ENCODE measurements at regions not wholly inside any gene's neighbourhood (a gene's known extent, or its start where the extent isn't known, plus 50 kb on each side); places are given as distances from the start of the nearest gene placed in this dataset.

- H3K27me3 ChIP-seq (ENCODE audit: control insufficient read depth in 2 of 2, insufficient read depth in 1 of 2, low read length in 1 of 2), result no peaks in the 10 kb centered on the region
Observed at GRCh38 chr1:238281418-238281817, 390.7 kb upstream of the ZP4 start.

GRCh38 chr1:238279694-238280380 is 389.1 kb upstream of the ZP4 start:
- Histone ChIP-seq H3K4me3 (ENCODE audit: low read length in 2 of 2) (no peak overlapping the region), H3K9me3 (ENCODE audit: control insufficient read depth in 2 of 2, insufficient read depth in 1 of 2, low read length in 1 of 2) (no peaks in the 10 kb centered on the region), H3K27ac (ENCODE audit: low read depth in 1 of 2, low read length in 1 of 2) (no peak overlapping the region), H3K4me1 (ENCODE audit: control insufficient read depth in 2 of 2, insufficient read depth in 2 of 2, low read length in 2 of 2) (no peaks in the 10 kb centered on the region), H3K36me3 (ENCODE audit: control insufficient read depth in 2 of 2, insufficient read depth in 2 of 2, low read length in 1 of 2) (no peaks in the 10 kb centered on the region), H3K27me3 (ENCODE audit: control insufficient read depth in 2 of 2, insufficient read depth in 1 of 2, low read length in 1 of 2) (no peaks in the 10 kb centered on the region)
- DNase-seq (ENCODE audit: low read depth in 6 of 9, low spot score in 9 of 9), result no peak
- 91% methylated on average over 3 of the region's 3 CpGs for WGBS

More at GRCh38 chr1:238281418-238281817, 390.7 kb upstream of the ZP4 start:
- Histone ChIP-seq H3K4me3 (ENCODE audit: low read length in 2 of 2) (no peak overlapping the region), H3K27ac (ENCODE audit: low read depth in 1 of 2, low read length in 1 of 2) (no peak overlapping the region), H3K9me3 (ENCODE audit: control insufficient read depth in 2 of 2, insufficient read depth in 1 of 2, low read length in 1 of 2) (no peaks in the 10 kb centered on the region), H3K36me3 (ENCODE audit: control insufficient read depth in 2 of 2, insufficient read depth in 2 of 2, low read length in 1 of 2) (no peaks in the 10 kb centered on the region), H3K4me1 (ENCODE audit: control insufficient read depth in 2 of 2, insufficient read depth in 2 of 2, low read length in 2 of 2) (no peaks in the 10 kb centered on the region)
- no peak for DNase-seq (ENCODE audit: low read depth in 6 of 9, low spot score in 9 of 9)
- 97% methylated on average over 1 of the region's 1 CpG for WGBS

GRCh38 chr1:238272145-238272544 is 381.4 kb upstream of the ZP4 start:
- no peak for DNase-seq (ENCODE audit: low read depth in 6 of 9, low spot score in 9 of 9)
- Histone ChIP-seq H3K9me3 (ENCODE audit: control insufficient read depth in 2 of 2, insufficient read depth in 1 of 2, low read length in 1 of 2) (peaks cover 0 to 3% of the 10 kb centered on the region in 2 donors), H3K27ac (ENCODE audit: low read depth in 1 of 2, low read length in 1 of 2) (no peak overlapping the region), H3K27me3 (ENCODE audit: control insufficient read depth in 2 of 2, insufficient read depth in 1 of 2, low read length in 1 of 2) (no peaks in the 10 kb centered on the region), H3K4me3 (ENCODE audit: low read length in 2 of 2) (no peak overlapping the region), H3K36me3 (ENCODE audit: control insufficient read depth in 2 of 2, insufficient read depth in 2 of 2, low read length in 1 of 2) (no peaks in the 10 kb centered on the region), H3K4me1 (ENCODE audit: control insufficient read depth in 2 of 2, insufficient read depth in 2 of 2, low read length in 2 of 2) (no peaks in the 10 kb centered on the region)
- WGBS, result 99% methylated on average over 3 of the region's 3 CpGs

- Histone ChIP-seq H3K4me3 (ENCODE audit: low read length in 2 of 2) (no peak overlapping the region), H3K4me1 (ENCODE audit: control insufficient read depth in 2 of 2, insufficient read depth in 2 of 2, low read length in 2 of 2) (no peaks in the 10 kb centered on the region), H3K27me3 (ENCODE audit: control insufficient read depth in 2 of 2, insufficient read depth in 1 of 2, low read length in 1 of 2) (no peaks in the 10 kb centered on the region), H3K36me3 (ENCODE audit: control insufficient read depth in 2 of 2, insufficient read depth in 2 of 2, low read length in 1 of 2) (no peaks in the 10 kb centered on the region), H3K9me3 (ENCODE audit: control insufficient read depth in 2 of 2, insufficient read depth in 1 of 2, low read length in 1 of 2) (peaks cover 0 to 7% of the 10 kb centered on the region in 2 donors), H3K27ac (ENCODE audit: low read depth in 1 of 2, low read length in 1 of 2) (no peak overlapping the region)
- 85% methylated on average over 1 of the region's 1 CpG for WGBS
- no peak for DNase-seq (ENCODE audit: low read depth in 6 of 9, low spot score in 9 of 9)
Observed at GRCh38 chr1:238265866-238266265, 375.1 kb upstream of the ZP4 start.

- no peaks in the 10 kb centered on the region for H3K4me1 ChIP-seq (ENCODE audit: control insufficient read depth in 2 of 2, insufficient read depth in 2 of 2, low read length in 2 of 2)
- H3K27ac ChIP-seq (ENCODE audit: low read depth in 1 of 2, low read length in 1 of 2), result no peak overlapping the region
- no peaks in the 10 kb centered on the region for H3K27me3 ChIP-seq (ENCODE audit: control insufficient read depth in 2 of 2, insufficient read depth in 1 of 2, low read length in 1 of 2)
- H3K4me3 ChIP-seq (ENCODE audit: low read length in 2 of 2), result no peak overlapping the region
- H3K36me3 ChIP-seq (ENCODE audit: control insufficient read depth in 2 of 2, insufficient read depth in 2 of 2, low read length in 1 of 2), result no peaks in the 10 kb centered on the region
- DNase-seq (ENCODE audit: low read depth in 6 of 9, low spot score in 9 of 9), result no peak
- H3K9me3 ChIP-seq (ENCODE audit: control insufficient read depth in 2 of 2, insufficient read depth in 1 of 2, low read length in 1 of 2), result peaks cover 0 to 7% of the 10 kb centered on the region in 2 donors
Observed at GRCh38 chr1:238264951-238265350, 374.2 kb upstream of the ZP4 start.

- Histone ChIP-seq H3K4me1 (ENCODE audit: control insufficient read depth in 2 of 2, insufficient read depth in 2 of 2, low read length in 2 of 2) (no peaks in the 10 kb centered on the region), H3K36me3 (ENCODE audit: control insufficient read depth in 2 of 2, insufficient read depth in 2 of 2, low read length in 1 of 2) (no peaks in the 10 kb centered on the region), H3K9me3 (ENCODE audit: control insufficient read depth in 2 of 2, insufficient read depth in 1 of 2, low read length in 1 of 2) (peaks cover 0 to 4% of the 10 kb centered on the region in 2 donors), H3K27ac (ENCODE audit: low read depth in 1 of 2, low read length in 1 of 2) (no peak overlapping the region), H3K4me3 (ENCODE audit: low read length in 2 of 2) (no peak overlapping the region), H3K27me3 (ENCODE audit: control insufficient read depth in 2 of 2, insufficient read depth in 1 of 2, low read length in 1 of 2) (no peaks in the 10 kb centered on the region)
- no peak for DNase-seq (ENCODE audit: low read depth in 6 of 9, low spot score in 9 of 9)
Observed at GRCh38 chr1:238258510-238258909, 367.8 kb upstream of the ZP4 start.

GRCh38 chr1:238257018-238257621 is 366.4 kb upstream of the ZP4 start:
- Histone ChIP-seq H3K36me3 (ENCODE audit: control insufficient read depth in 2 of 2, insufficient read depth in 2 of 2, low read length in 1 of 2) (no peaks in the 10 kb centered on the region), H3K27ac (ENCODE audit: low read depth in 1 of 2, low read length in 1 of 2) (no peak overlapping the region), H3K9me3 (ENCODE audit: control insufficient read depth in 2 of 2, insufficient read depth in 1 of 2, low read length in 1 of 2) (peaks cover 0 to 4% of the 10 kb centered on the region in 2 donors), H3K27me3 (ENCODE audit: control insufficient read depth in 2 of 2, insufficient read depth in 1 of 2, low read length in 1 of 2) (no peaks in the 10 kb centered on the region), H3K4me1 (ENCODE audit: control insufficient read depth in 2 of 2, insufficient read depth in 2 of 2, low read length in 2 of 2) (no peaks in the 10 kb centered on the region), H3K4me3 (ENCODE audit: low read length in 2 of 2) (no peak overlapping the region)
- 90% methylated on average over 7 of the region's 7 CpGs for WGBS
- DNase-seq (ENCODE audit: low read depth in 6 of 9, low spot score in 9 of 9), result no peak

GRCh38 chr1:238254935-238255334 is 364.2 kb upstream of the ZP4 start:
- WGBS, result 91% methylated on average over 3 of the region's 3 CpGs
- no peaks in the 10 kb centered on the region for H3K4me1 ChIP-seq (ENCODE audit: control insufficient read depth in 2 of 2, insufficient read depth in 2 of 2, low read length in 2 of 2)
- no peaks in the 10 kb centered on the region for H3K27me3 ChIP-seq (ENCODE audit: control insufficient read depth in 2 of 2, insufficient read depth in 1 of 2, low read length in 1 of 2)
- no peaks in the 10 kb centered on the region for H3K9me3 ChIP-seq (ENCODE audit: control insufficient read depth in 2 of 2, insufficient read depth in 1 of 2, low read length in 1 of 2)
- no peak overlapping the region for H3K4me3 ChIP-seq (ENCODE audit: low read length in 2 of 2)
- no peaks in the 10 kb centered on the region for H3K36me3 ChIP-seq (ENCODE audit: control insufficient read depth in 2 of 2, insufficient read depth in 2 of 2, low read length in 1 of 2)
- DNase-seq (ENCODE audit: low read depth in 6 of 9, low spot score in 9 of 9), result no peak
- H3K27ac ChIP-seq (ENCODE audit: low read depth in 1 of 2, low read length in 1 of 2), result no peak overlapping the region

- no peaks in the 10 kb centered on the region for H3K9me3 ChIP-seq (ENCODE audit: control insufficient read depth in 2 of 2, insufficient read depth in 1 of 2, low read length in 1 of 2)
- H3K4me1 ChIP-seq (ENCODE audit: control insufficient read depth in 2 of 2, insufficient read depth in 2 of 2, low read length in 2 of 2), result no peaks in the 10 kb centered on the region
- no peak overlapping the region for H3K27ac ChIP-seq (ENCODE audit: low read depth in 1 of 2, low read length in 1 of 2)
- peak; percentile 5 to 65 (median 24) for DNase-seq (ENCODE audit: low read depth in 6 of 9, low spot score in 9 of 9)
- H3K4me3 ChIP-seq (ENCODE audit: low read length in 2 of 2), result no peak overlapping the region
- H3K36me3 ChIP-seq (ENCODE audit: control insufficient read depth in 2 of 2, insufficient read depth in 2 of 2, low read length in 1 of 2), result no peaks in the 10 kb centered on the region
- no peaks in the 10 kb centered on the region for H3K27me3 ChIP-seq (ENCODE audit: control insufficient read depth in 2 of 2, insufficient read depth in 1 of 2, low read length in 1 of 2)
- whole genome bisulfite sequencing, result 58% methylated on average over 15 of the region's 15 CpGs
Observed at GRCh38 chr1:238252033-238252802, 361.5 kb upstream of the ZP4 start.

Measured in thymus (tissue), 11 donors.